A673 (cell line): ENCODE measurements at regions not wholly inside any gene's neighbourhood (a gene's known extent, or its start where the extent isn't known, plus 50 kb on each side); places are given as distances from the start of the nearest gene placed in this dataset.

Experiments used
- EZH2 ChIP-seq: fragments of 200-600 bp; sonication (generic); IDR thresholded peaks from 2 replicates; pipeline ENCODE4 v1.6.1; 2017; ENCODE audit warnings: borderline replicate concordance, low read depth, mild to moderate bottlenecking, mixed read lengths, antibody characterized with exemption, low read length; ENCODE audit not compliant: poor library complexity, severe bottlenecking
- TF ChIP-seq, protein P1 (sequence below): fragments of 300-800, 200-600 bp; sonication (generic); conservative IDR thresholded peaks from 2 replicates; pipeline ENCODE4 v1.5.1; 2017; ENCODE audit warnings: low read depth, mild to moderate bottlenecking, antibody characterized with exemption, low read length, moderate library complexity, mixed read lengths

DNA sequence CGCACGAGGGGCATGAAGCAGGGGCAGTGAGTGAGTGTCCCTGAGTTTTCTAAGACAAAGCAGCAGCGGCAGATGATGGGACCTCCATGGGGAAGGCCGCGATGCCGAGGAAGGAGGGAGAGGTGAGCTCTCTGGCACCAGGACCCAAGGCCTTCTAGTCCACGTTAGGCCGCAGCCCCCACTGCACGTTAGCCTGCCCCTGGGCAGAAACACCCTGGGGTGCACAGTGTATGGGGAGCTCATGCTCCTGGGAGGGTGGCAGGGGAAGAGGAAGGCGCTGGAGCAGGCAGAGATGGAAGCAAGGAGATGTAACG, 97.3 kb upstream of the IKZF1 start:
- TF ChIP-seq, protein P1, sequence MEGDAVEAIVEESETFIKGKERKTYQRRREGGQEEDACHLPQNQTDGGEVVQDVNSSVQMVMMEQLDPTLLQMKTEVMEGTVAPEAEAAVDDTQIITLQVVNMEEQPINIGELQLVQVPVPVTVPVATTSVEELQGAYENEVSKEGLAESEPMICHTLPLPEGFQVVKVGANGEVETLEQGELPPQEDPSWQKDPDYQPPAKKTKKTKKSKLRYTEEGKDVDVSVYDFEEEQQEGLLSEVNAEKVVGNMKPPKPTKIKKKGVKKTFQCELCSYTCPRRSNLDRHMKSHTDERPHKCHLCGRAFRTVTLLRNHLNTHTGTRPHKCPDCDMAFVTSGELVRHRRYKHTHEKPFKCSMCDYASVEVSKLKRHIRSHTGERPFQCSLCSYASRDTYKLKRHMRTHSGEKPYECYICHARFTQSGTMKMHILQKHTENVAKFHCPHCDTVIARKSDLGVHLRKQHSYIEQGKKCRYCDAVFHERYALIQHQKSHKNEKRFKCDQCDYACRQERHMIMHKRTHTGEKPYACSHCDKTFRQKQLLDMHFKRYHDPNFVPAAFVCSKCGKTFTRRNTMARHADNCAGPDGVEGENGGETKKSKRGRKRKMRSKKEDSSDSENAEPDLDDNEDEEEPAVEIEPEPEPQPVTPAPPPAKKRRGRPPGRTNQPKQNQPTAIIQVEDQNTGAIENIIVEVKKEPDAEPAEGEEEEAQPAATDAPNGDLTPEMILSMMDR = no peak
- TF ChIP-seq EZH2 = no peak
